Mucosa of descending colon (tissue), 3 donors: ENCODE measurements at regions not wholly inside any gene's neighbourhood (a gene's known extent, or its start where the extent isn't known, plus 50 kb on each side); places are given as distances from the start of the nearest gene placed in this dataset.
"Not testable (repeated sequence)": the region's sequence is repeated elsewhere in the genome, so short reads cannot be mapped to it uniquely, and the experiment has no call there.

Source experiments
- ATAC-seq: fragments of 200-7000 bp; cut with Tn5 transposase; one replicate; pipeline ENCODE4 v1.9.1; 2020; ENCODE audit warnings: mild to moderate bottlenecking, moderate library complexity
- DNase-seq, 3 donors: peaks; one replicate each; pipeline ENCODE4 v3.0.0-alpha.2; 2020
- H3K36me3 ChIP-seq: fragments of 200-600 bp; one replicate; pipeline ENCODE4 v1.8.0; 2021; ENCODE audit warnings: low read depth, mild to moderate bottlenecking
- H3K4me1 ChIP-seq: fragments of 200-600 bp; one replicate; pipeline ENCODE4 v1.8.0; 2021; ENCODE audit warnings: low read depth, mild to moderate bottlenecking
- H3K4me3 ChIP-seq: fragments of 200-600 bp; one replicate; pipeline ENCODE4 v1.8.0; 2021; ENCODE audit warnings: mild to moderate bottlenecking
- H3K9me3 ChIP-seq: fragments of 200-600 bp; one replicate; pipeline ENCODE4 v1.8.0; 2021; ENCODE audit warnings: mild to moderate bottlenecking
- intact Hi-C, 2 donors: fragments of 100-400 bp; cut with DNase I in 1 of 2; cut with micrococcal nuclease in 1 of 2; formaldehyde crosslinking; loops; one replicate each; pipeline versions ENCODE4 v1.11.0 to v1.11.1; 2022; cut with DNase I, micrococcal nuclease
- TF ChIP-seq, protein P1 (sequence below): fragments of 200-600 bp; IDR thresholded peaks from one replicate; pipeline ENCODE4 v1.8.0; 2022; ENCODE audit warnings: antibody characterized with exemption, mild to moderate bottlenecking
- donor health status: DM: no; HTN: no; CAD: no; lungs with moderate emphysema.
- donor health status: DM: no; HTN: no; CAD: no.
- donor health status: DM: no; HTN: yes; CAD: no.

DNA sequence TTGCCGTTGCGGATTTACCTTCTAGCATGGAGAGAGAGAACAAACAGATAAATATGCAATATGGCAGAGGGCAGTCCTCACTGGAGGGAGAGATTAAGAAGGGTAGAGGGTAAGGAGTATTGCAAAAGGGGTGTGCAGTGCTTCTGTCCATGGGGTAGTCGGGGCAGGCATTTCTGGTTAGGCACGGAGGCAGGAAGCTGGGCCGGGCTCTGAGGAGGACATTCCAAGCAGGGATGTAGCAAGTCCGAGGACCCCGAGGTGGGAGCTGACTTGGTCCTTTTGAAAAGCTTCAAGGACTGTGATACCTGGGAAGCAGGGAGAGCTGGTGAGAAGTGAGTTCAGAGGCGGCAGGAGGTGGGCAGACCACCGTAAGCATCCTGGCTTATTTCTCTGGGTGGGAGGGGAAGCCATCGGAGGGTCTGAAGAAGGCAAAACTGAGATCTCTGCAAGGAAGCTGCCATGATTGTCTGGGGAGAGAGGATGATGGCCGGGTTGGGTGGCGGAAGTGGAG is 214.9 kb downstream of the FGF9 start:
- no peaks in the 10 kb centered on the region for H3K9me3 ChIP-seq
- intact Hi-C loops: no loop called here
- H3K36me3 ChIP-seq: no peaks in the 10 kb centered on the region
- H3K4me1 ChIP-seq: no peaks in the 10 kb centered on the region
- H3K4me3 ChIP-seq: no peak overlapping the region
- DNase-seq (no peak), ATAC-seq (no peak)
- TF ChIP-seq, protein P1, sequence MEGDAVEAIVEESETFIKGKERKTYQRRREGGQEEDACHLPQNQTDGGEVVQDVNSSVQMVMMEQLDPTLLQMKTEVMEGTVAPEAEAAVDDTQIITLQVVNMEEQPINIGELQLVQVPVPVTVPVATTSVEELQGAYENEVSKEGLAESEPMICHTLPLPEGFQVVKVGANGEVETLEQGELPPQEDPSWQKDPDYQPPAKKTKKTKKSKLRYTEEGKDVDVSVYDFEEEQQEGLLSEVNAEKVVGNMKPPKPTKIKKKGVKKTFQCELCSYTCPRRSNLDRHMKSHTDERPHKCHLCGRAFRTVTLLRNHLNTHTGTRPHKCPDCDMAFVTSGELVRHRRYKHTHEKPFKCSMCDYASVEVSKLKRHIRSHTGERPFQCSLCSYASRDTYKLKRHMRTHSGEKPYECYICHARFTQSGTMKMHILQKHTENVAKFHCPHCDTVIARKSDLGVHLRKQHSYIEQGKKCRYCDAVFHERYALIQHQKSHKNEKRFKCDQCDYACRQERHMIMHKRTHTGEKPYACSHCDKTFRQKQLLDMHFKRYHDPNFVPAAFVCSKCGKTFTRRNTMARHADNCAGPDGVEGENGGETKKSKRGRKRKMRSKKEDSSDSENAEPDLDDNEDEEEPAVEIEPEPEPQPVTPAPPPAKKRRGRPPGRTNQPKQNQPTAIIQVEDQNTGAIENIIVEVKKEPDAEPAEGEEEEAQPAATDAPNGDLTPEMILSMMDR: no peak

DNA sequence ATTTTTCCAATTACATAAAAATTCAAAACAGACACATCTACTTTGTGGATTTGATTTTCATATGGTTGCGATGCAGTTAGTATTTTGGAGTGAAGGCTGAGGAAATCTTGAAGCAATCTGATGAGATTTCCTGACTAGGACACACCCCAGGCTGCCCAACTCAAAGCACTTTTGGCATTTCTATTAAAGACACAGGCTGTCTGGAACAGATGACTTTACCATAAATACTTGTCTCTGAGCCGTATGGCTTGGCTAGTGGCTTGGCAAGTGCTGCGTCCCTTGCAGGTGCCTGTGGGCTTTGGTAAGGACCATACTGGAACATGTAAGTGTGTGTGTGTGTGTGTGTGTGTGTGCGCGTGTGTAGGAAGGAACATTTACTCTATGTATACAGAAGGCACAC is 218.8 kb downstream of the FGF9 start:
- H3K4me3 ChIP-seq: no peak overlapping the region
- H3K4me1 ChIP-seq: peaks cover 5% of the 10 kb centered on the region
- ATAC-seq: no peak
- no peaks in the 10 kb centered on the region for H3K9me3 ChIP-seq
- intact Hi-C loops: no loop called here
- H3K36me3 ChIP-seq: no peaks in the 10 kb centered on the region
- DNase-seq: no peak
- TF ChIP-seq, protein P1: no peak

DNA sequence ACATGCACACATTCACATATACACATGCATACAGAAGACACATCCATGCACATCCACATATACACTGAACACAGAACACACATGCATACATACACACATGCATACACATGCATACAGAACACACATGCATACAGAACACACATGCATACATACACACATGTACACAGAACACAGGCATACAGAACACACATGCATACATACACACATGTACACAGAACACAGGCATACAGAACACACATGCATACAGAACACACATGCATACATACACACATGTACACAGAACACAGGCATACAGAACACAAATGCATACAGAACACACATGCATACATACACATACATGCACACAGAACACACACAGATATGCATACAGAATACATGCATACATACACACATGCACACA is 219.3 kb downstream of the FGF9 start:
- ATAC-seq, H3K4me1 ChIP-seq: not testable (repeated sequence)

DNA sequence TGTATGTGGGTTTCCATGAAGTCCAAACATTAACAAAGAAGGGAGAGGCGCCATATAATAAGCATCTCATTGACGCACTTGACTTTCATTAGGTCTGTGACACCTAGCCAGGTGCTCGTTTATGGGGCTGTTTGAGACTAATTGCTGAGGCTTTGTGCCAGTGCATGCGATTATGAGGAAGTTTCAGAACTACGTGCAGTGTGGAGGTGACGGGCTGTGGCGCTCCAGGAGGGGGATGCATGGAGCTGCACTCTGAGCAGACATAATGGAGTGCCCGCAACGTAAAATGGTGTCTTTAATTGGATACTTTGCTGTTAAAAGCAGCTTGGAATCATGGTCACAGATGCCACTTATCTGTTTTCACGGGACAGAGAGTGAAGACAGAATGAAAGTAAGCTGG is 223.2 kb downstream of the FGF9 start:
- Histone ChIP-seq H3K4me3 (no peak overlapping the region), H3K9me3 (no peaks in the 10 kb centered on the region), H3K4me1 (peaks cover 13% of the 10 kb centered on the region), H3K36me3 (no peaks in the 10 kb centered on the region)
- intact Hi-C loops: no loop called here
- ATAC-seq (peak; percentile 88), DNase-seq (peak; percentile 63 to 74 (median 71))
- TF ChIP-seq, protein P1: no peak

More for the DNA sequence above, 219.3 kb downstream of the FGF9 start:
- H3K36me3 ChIP-seq, DNase-seq, H3K9me3 ChIP-seq, intact Hi-C loops, H3K4me3 ChIP-seq: not testable (repeated sequence)

DNA sequence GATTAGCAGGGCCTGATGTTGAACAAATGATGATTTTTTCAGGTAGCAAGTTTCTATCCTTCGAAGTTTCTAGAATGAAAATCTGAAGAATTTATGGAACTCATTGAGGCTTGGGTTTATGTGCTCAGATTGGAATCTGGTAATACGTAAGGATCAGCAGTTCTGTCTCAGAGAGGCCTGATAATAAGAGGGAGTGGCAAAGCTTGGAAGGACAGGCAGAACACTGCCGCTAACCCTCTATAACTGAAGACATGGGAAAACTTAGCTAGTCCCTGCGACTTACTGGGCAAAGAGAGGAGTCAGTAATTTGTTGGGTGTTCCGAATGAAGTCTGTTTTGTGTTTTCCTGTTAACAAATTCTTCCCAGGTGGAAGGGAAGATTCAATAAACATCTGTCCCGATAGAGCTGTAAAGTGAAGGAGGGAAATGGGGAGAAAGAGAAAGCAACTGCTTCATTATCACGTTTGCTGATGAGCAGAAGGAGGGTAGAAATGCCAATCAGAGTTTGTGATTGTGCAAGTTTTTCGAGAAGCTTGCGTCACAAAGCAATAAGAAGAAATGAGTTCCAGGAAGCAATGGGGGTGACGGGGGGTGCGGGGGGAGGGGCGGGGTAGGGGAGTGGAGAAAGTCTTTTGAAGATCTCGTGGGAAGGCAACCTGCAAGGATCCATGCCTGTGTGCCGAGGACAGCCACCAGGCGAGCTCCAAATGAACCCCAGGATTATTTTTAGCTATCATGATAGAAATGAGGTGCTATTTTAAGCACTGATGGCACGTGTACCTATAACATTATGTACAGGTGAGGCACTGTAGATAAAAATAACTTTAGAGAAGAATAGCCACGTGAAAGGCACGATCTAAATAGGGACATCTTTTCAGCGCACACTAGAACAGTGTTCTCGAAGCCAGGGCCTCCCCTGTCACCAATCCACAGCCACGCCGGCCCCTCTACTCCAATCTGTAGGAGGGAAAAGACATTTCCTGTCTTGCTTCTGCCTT is 224.1 kb downstream of the FGF9 start:
- H3K4me3 ChIP-seq: no peak overlapping the region
- TF ChIP-seq, protein P1: no peak
- ATAC-seq: peak; percentile 68
- no peaks in the 10 kb centered on the region for H3K36me3 ChIP-seq
- peaks cover 13% of the 10 kb centered on the region for H3K4me1 ChIP-seq
- intact Hi-C loops: no loop called here
- H3K9me3 ChIP-seq: no peaks in the 10 kb centered on the region
- DNase-seq: no peak

DNA sequence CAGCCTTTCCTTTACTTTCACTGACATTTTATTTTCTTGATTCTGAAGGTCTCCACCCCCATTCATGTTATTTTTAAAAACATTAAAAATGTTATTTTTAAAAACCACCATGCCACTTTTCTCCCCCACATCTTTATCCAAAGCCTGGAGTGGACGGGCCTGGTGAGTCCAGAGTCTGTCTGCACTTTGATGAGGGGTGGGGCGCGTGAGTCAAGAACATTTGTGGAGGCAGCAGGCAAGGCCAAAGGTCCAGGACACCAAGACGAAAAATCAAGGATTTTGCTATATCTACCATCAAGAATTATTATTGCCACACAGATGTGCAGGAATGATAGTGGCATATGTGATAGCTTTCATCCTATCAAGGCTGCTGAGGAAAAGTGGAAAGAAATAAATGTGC is 224.9 kb downstream of the FGF9 start:
- no peaks in the 10 kb centered on the region for H3K9me3 ChIP-seq
- peak; percentile 57 for ATAC-seq
- H3K36me3 ChIP-seq: no peaks in the 10 kb centered on the region
- DNase-seq: peak; percentile 61 to 66 (median 65)
- TF ChIP-seq, protein P1: no peak
- H3K4me1 ChIP-seq: peaks cover 13% of the 10 kb centered on the region
- no peak overlapping the region for H3K4me3 ChIP-seq
- intact Hi-C loops: no loop called here
